Caco-2 (cell line): ENCODE measurements at regions not wholly inside any gene's neighbourhood (a gene's known extent, or its start where the extent isn't known, plus 50 kb on each side); places are given as distances from the start of the nearest gene placed in this dataset.

Experiments
- BruUV-seq: library from RNA; stranded (reverse); fragments of 400-500 nt; replicated peaks from 2 replicates; lab custom pipeline; 2021; lab: Mats Ljungman, UMichigan
- CTCF ChIA-PET: fragments of 300-600 bp; sonication (Branson Sonifier 250); formaldehyde crosslinking; loops from one replicate; lab custom pipeline; 2022; ENCODE audit warnings: antibody characterized with exemption; lab: Charles Lee
- POLR2A ChIA-PET: fragments of 300-600 bp; sonication (Branson Sonifier 250); formaldehyde crosslinking; loops from one replicate; lab custom pipeline; 2022; ENCODE audit warnings: antibody characterized with exemption; lab: Charles Lee
- DNase-seq, 2 experiments: peaks; one replicate each; pipeline versions ENCODE4 v3.0.0 to v3.0.0-alpha.2; 2020 to 2022
- H3K27me3 ChIP-seq: replicated peaks from 2 replicates; pipeline ENCODE4 v1.6.0; 2011; ENCODE audit warnings: low read length; ENCODE audit not compliant: control insufficient read depth, insufficient read depth
- H3K36me3 ChIP-seq: 2 replicates; pipeline ENCODE4 v1.5.1; 2011; ENCODE audit warnings: low read length; ENCODE audit not compliant: control insufficient read depth, insufficient read depth
- H3K4me1 ChIP-seq: fragments of 250-450 bp; sonication (Bioruptor Pico); 2 replicates; pipeline ENCODE4 v1.5.1; 2020; ENCODE audit warnings: mild to moderate bottlenecking
- H3K4me3 ChIP-seq: 2 replicates; pipeline ENCODE4 v1.5.1; 2011; ENCODE audit warnings: low read depth, mild to moderate bottlenecking, control low read depth, low read length
- H3K9me3 ChIP-seq: fragments of 250-450 bp; sonication (Bioruptor Pico); 2 replicates; pipeline ENCODE4 v1.5.1; 2020; ENCODE audit warnings: mild to moderate bottlenecking, moderate library complexity
- H3K27ac Mint-ChIP-seq: one replicate; pipeline ENCODE4 v1.8.0; 2022; ENCODE audit warnings: mixed read lengths; ENCODE audit not compliant: unreplicated experiment
- H3K27me3 Mint-ChIP-seq: one replicate; pipeline ENCODE4 v1.8.0; 2022; ENCODE audit warnings: mixed read lengths; ENCODE audit not compliant: insufficient read depth, unreplicated experiment
- H3K36me3 Mint-ChIP-seq: one replicate; pipeline ENCODE4 v1.8.0; 2022; ENCODE audit warnings: mild to moderate bottlenecking, mixed read lengths; ENCODE audit not compliant: insufficient read depth, unreplicated experiment
- H3K4me1 Mint-ChIP-seq: one replicate; pipeline ENCODE4 v1.8.0; 2022; ENCODE audit warnings: low read depth, mixed read lengths; ENCODE audit not compliant: unreplicated experiment
- H3K4me3 Mint-ChIP-seq: one replicate; pipeline ENCODE4 v1.8.0; 2022; ENCODE audit warnings: mild to moderate bottlenecking, moderate library complexity, mixed read lengths; ENCODE audit not compliant: unreplicated experiment
- H3K9me3 Mint-ChIP-seq: one replicate; pipeline ENCODE4 v1.8.0; 2022; ENCODE audit warnings: mixed read lengths; ENCODE audit not compliant: unreplicated experiment
- CTCF ChIP-seq, 2 experiments: fragments of 200-600 bp in 1 of 2; IDR thresholded peaks; 1 replicate in 1 of 2; 2 replicates in 1 of 2; pipeline versions ENCODE4 v1.5.1 to v1.8.0; 2011 to 2022; ENCODE audit warnings: antibody characterized with exemption in 1 of 2, control low read depth in 1 of 2, inconsistent platforms in 1 of 2, low read depth in 1 of 2, low read length in 1 of 2, mild to moderate bottlenecking in 1 of 2, moderate library complexity in 1 of 2; ENCODE audit not compliant: insufficient read depth in 1 of 2, severe bottlenecking in 1 of 2, unreplicated experiment in 1 of 2
- intact Hi-C: fragments of 100-400 bp; cut with micrococcal nuclease; formaldehyde crosslinking; loops from one replicate; pipeline ENCODE4 v1.10.0; 2022; ENCODE audit not compliant: unreplicated experiment

- POLR2A ChIA-PET = no interaction called here
- Mint-ChIP-seq H3K4me1 (no peaks in the 10 kb centered on the region), H3K9me3 (no peaks in the 10 kb centered on the region), H3K4me3 (no peak overlapping the region), H3K27ac (no peak overlapping the region), H3K36me3 (no peaks in the 10 kb centered on the region), H3K27me3 (no peaks in the 10 kb centered on the region)
- Histone ChIP-seq H3K27me3 (no peaks in the 10 kb centered on the region), H3K9me3 (no peaks in the 10 kb centered on the region), H3K4me1 (no peaks in the 10 kb centered on the region), H3K4me3 (no peak overlapping the region), H3K36me3 (no peaks in the 10 kb centered on the region)
- DNase-seq = no peak
- CTCF ChIA-PET = no interaction called here
- intact Hi-C loops = no loop called here
- BruUV-seq = no TSS peak
- no peak for TF ChIP-seq CTCF (IDR thresholded peaks at IDR 0.05; ENCODE audit: insufficient read depth in 1 of 2, low read depth in 1 of 2, low read length in 1 of 2, severe bottlenecking in 1 of 2, unreplicated experiment in 1 of 2)
These were observed 82.6 kb upstream of the GAS1 start for GRCh38 chr9:87029905-87030304.

DNA sequence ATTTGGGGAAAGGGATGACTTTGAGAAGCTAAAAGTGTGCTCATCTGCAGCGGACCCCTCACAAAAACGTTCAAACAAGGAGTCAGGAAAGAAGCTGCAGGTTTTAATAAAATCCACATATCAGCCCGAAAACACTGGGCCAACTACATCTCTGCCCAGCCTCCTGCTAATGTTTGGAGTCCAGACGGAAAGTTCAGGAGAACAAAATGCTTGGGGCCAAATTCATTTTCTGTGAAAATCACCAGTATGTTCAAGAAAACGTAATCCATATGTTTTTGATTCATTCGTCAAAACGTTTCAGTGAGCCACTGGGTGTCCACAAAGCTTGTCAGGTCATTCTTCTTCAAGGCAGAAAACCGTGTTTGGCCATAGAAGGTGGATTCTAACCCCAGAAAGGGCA lies 87.5 kb upstream of the GAS1 start:
- no peaks in the 10 kb centered on the region for H3K9me3 ChIP-seq
- Mint-ChIP-seq H3K36me3 (no peaks in the 10 kb centered on the region), H3K4me3 (no peak overlapping the region), H3K9me3 (no peaks in the 10 kb centered on the region), H3K27ac (no peak overlapping the region), H3K4me1 (no peaks in the 10 kb centered on the region), H3K27me3 (no peaks in the 10 kb centered on the region)
- no peaks in the 10 kb centered on the region for H3K27me3 ChIP-seq
- no peak for TF ChIP-seq CTCF (IDR thresholded peaks at IDR 0.05; ENCODE audit: insufficient read depth in 1 of 2, low read depth in 1 of 2, low read length in 1 of 2, severe bottlenecking in 1 of 2, unreplicated experiment in 1 of 2)
- ChIA-PET CTCF (no interaction called here), POLR2A (no interaction called here)
- H3K4me1 ChIP-seq = no peaks in the 10 kb centered on the region
- H3K4me3 ChIP-seq = no peak overlapping the region
- H3K36me3 ChIP-seq = no peaks in the 10 kb centered on the region
- intact Hi-C loops = no loop called here
- no TSS peak for BruUV-seq
- no peak for DNase-seq

DNA sequence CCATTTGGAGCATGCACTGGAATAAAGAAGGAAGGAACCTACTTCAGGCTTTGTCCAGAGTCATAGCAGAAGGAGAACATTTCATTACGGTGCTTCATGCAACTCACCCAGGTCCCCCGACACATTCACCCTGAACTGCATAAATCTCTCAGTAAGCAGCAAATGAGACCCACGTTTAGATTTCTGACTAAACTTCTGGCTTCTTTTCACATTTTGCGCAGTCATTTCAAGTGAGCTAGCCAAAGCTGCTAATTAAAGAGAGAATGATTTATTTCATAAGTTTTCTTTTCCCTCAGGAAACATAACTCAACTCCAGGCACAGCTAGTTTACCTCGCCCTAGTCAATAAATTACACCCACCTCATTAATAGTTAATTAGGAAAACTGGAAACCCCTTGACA lies 88.6 kb upstream of the GAS1 start:
- Mint-ChIP-seq H3K4me1 (no peaks in the 10 kb centered on the region), H3K9me3 (no peaks in the 10 kb centered on the region), H3K27ac (no peak overlapping the region), H3K36me3 (no peaks in the 10 kb centered on the region), H3K4me3 (no peak overlapping the region), H3K27me3 (no peaks in the 10 kb centered on the region)
- Histone ChIP-seq H3K36me3 (no peaks in the 10 kb centered on the region), H3K9me3 (no peaks in the 10 kb centered on the region), H3K27me3 (no peaks in the 10 kb centered on the region), H3K4me3 (no peak overlapping the region), H3K4me1 (no peaks in the 10 kb centered on the region)
- no TSS peak for BruUV-seq
- DNase-seq = no peak
- CTCF ChIA-PET = no interaction called here
- intact Hi-C loops = no loop called here
- POLR2A ChIA-PET = no interaction called here
- no peak for TF ChIP-seq CTCF (IDR thresholded peaks at IDR 0.05; ENCODE audit: insufficient read depth in 1 of 2, low read depth in 1 of 2, low read length in 1 of 2, severe bottlenecking in 1 of 2, unreplicated experiment in 1 of 2)
